ENCODE measurements at regions not wholly inside any gene's neighbourhood (a gene's known extent, or its start where the extent isn't known, plus 50 kb on each side); places are given as distances from the start of the nearest gene placed in this dataset.
"Not testable (repeated sequence)": the region's sequence is repeated elsewhere in the genome, so short reads cannot be mapped to it uniquely, and the experiment has no call there.

DNA sequence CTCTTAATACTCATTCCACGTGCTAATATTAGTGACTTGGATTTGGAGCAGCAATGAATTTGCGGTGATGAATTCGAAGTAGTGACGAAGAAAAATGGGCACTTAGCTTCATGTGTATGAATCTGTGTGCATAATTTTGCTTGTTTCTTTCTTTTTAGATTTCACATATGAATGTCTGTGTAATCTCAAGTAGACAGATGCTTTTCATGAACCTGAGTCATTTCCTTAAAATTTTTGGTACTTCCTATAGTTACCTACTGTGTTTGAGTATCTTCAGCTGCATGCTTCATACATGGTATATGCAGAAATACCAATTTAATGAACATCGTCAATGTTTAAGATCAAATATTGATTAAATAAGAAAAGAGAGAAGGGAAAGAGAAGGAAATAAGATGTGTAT is 540.2 kb downstream of the RAB38 start:
- no peak overlapping the region for H3K27ac ChIP-seq
- no peaks in the 10 kb centered on the region for H3K27me3 ChIP-seq (replicated peaks; ENCODE audit: insufficient read depth)
- ATAC-seq (ENCODE audit: insufficient number of reproducible peaks, low FRiP score, low read depth) (no peak), DNase-seq (ENCODE audit: low spot score) (no peak)
- no peaks in the 10 kb centered on the region for H3K36me3 ChIP-seq
- no peak overlapping the region for H3K4me3 ChIP-seq
- H3K4me1 ChIP-seq (ENCODE audit: control insufficient read depth in 1 of 2, low read depth in 2 of 2), result no peaks in the 10 kb centered on the region
- no peaks in the 10 kb centered on the region for H3K9me3 ChIP-seq
- no peak for TF ChIP-seq CTCF (IDR thresholded peaks at IDR 0.05)

- ATAC-seq (ENCODE audit: insufficient number of reproducible peaks, low FRiP score, low read depth), result no peak
Observed at GRCh38 chr11:87634331-87634730, 540.9 kb downstream of the RAB38 start.

DNA sequence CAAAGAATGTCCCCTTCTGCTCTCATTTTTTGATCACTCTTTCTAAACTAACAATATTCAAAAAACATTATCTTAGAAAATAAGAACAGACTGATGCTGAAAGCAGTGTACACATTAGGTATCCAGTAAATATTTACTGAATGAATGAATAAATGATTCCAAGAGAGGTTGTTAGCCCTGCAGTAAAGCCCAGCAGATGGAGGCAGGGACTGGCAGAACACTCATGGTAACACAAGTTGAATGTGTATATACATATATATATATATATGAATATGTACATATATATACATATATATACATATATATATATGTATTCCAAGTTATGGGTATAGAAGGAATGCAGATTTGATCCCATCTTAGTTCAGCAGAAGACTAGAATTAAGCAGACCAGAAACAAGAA is 546.3 kb downstream of the RAB38 start:
- H3K4me1 ChIP-seq (ENCODE audit: control insufficient read depth in 1 of 2, low read depth in 2 of 2), result no peaks in the 10 kb centered on the region
- H3K36me3 ChIP-seq, result no peaks in the 10 kb centered on the region
- DNase-seq (ENCODE audit: low spot score) (no peak), ATAC-seq (ENCODE audit: insufficient number of reproducible peaks, low FRiP score, low read depth) (no peak)
- H3K27me3 ChIP-seq (replicated peaks; ENCODE audit: insufficient read depth), result no peaks in the 10 kb centered on the region
- H3K27ac ChIP-seq, result no peak overlapping the region
- H3K9me3 ChIP-seq, result no peaks in the 10 kb centered on the region
- TF ChIP-seq CTCF (IDR thresholded peaks at IDR 0.05), result no peak
- no peak overlapping the region for H3K4me3 ChIP-seq

More at GRCh38 chr11:87634331-87634730, 540.9 kb downstream of the RAB38 start:
- no peak for DNase-seq (ENCODE audit: low spot score)
- Histone ChIP-seq H3K4me1 (ENCODE audit: control insufficient read depth in 1 of 2, low read depth in 2 of 2) (no peaks in the 10 kb centered on the region), H3K4me3 (no peak overlapping the region), H3K27me3 (replicated peaks; ENCODE audit: insufficient read depth) (no peaks in the 10 kb centered on the region), H3K36me3 (no peaks in the 10 kb centered on the region), H3K9me3 (no peaks in the 10 kb centered on the region), H3K27ac (no peak overlapping the region)
- no peak for TF ChIP-seq CTCF (IDR thresholded peaks at IDR 0.05)

GRCh38 chr11:87628026-87628580 is 547.1 kb downstream of the RAB38 start:
- no peak for DNase-seq (ENCODE audit: low spot score)
- Histone ChIP-seq H3K4me1 (ENCODE audit: control insufficient read depth in 1 of 2, low read depth in 2 of 2) (no peaks in the 10 kb centered on the region), H3K4me3 (no peak overlapping the region), H3K27me3 (replicated peaks; ENCODE audit: insufficient read depth) (no peaks in the 10 kb centered on the region), H3K27ac (no peak overlapping the region), H3K9me3 (no peaks in the 10 kb centered on the region), H3K36me3 (no peaks in the 10 kb centered on the region)
- no peak for TF ChIP-seq CTCF (IDR thresholded peaks at IDR 0.05)
- ATAC-seq (ENCODE audit: insufficient number of reproducible peaks, low FRiP score, low read depth), result no peak

DNA sequence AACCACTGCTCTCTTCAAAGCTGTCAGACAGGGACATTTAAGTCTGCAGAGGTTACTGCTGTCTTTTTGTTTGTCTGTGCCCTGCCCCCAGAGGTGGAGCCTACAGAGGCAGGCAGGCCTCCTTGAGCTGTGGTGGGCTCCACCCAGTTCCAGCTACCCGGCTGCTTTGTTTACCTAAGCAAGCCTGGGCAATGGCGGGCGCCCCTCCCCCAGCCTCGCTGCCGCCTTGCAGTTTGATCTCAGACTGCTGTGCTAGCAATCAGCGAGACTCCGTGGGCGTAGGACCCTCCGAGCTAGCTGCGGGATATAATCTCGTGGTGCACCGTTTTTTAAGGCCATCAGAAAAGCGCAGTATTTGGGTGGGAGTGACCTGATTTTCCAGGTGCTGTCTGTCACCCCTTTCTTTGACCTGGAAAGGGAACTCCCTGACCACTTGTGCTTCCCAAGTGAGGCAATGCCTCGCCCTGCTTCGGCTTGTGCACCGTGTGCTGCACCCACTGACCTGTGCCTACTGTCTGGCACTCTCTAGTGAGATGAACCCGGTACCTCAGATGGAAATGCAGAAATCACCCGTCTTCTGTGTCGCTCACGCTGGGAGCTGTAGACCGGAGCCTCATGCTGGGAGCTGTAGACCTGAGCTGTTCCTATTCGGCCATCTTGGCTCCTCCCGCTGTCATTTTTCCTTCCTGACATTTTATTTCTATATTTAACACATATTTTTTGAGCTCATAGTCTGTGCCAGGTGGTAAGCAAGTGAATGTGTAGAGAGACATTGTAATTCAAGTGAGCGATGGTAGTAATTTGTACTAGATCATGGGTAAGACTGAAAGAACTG is 551.5 kb downstream of the RAB38 start:
- H3K9me3 ChIP-seq; H3K36me3 ChIP-seq; DNase-seq (ENCODE audit: low spot score); H3K27ac ChIP-seq; ATAC-seq (ENCODE audit: insufficient number of reproducible peaks, low FRiP score, low read depth); H3K4me1 ChIP-seq (ENCODE audit: control insufficient read depth in 1 of 2, low read depth in 2 of 2); H3K27me3 ChIP-seq (replicated peaks; ENCODE audit: insufficient read depth); H3K4me3 ChIP-seq: not testable (repeated sequence)
